ENCODE measurements at regions not wholly inside any gene's neighbourhood (a gene's known extent, or its start where the extent isn't known, plus 50 kb on each side); places are given as distances from the start of the nearest gene placed in this dataset.
"Not testable (repeated sequence)": the region's sequence is repeated elsewhere in the genome, so short reads cannot be mapped to it uniquely, and the experiment has no call there.

- in situ Hi-C loops (cut with MboI; ENCODE audit: low pct_unique_long_range_greater_than_20kb, low sequenced_read_pairs); DNase-seq: not testable (repeated sequence)
Observed at GRCh38 chr4:111961026-111961425, 184.2 kb upstream of the FAM241A start.

- in situ Hi-C loops (cut with MboI; ENCODE audit: low pct_unique_long_range_greater_than_20kb, low sequenced_read_pairs): no loop called here
- no peak for DNase-seq
Observed at GRCh38 chr4:111961809-111962208, 183.4 kb upstream of the FAM241A start.

DNA sequence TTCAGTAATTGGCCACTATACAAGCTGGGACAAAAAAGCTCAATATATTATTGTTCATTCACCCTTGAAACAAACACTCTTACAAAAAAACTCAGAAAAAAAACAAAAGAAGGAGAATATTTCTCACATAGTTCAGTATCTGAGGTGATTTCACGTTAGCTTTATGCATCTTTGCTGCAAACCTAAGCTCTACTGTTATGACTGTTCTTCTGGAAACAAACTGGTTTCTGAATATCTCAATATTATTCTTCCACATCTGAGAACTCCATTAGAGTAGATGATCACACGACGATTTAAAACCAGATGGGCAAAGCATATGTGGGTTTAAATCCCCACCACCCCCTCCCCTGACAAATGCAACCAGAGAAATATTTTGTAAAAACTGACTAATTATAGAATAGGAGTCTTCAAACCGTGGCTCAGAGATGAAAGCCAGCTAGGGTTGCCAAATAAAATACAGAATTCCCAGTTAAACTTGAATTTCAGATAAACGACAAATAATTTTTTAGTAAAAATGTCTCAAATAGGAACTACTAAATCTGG lies 182.0 kb upstream of the FAM241A start:
- in situ Hi-C loops (cut with MboI; ENCODE audit: low pct_unique_long_range_greater_than_20kb, low sequenced_read_pairs): no loop called here
- no peak for DNase-seq

- in situ Hi-C loops (cut with MboI; ENCODE audit: low pct_unique_long_range_greater_than_20kb, low sequenced_read_pairs): no loop called here
- DNase-seq: no peak
Observed at GRCh38 chr4:111977419-111977965, 167.8 kb upstream of the FAM241A start.

DNA sequence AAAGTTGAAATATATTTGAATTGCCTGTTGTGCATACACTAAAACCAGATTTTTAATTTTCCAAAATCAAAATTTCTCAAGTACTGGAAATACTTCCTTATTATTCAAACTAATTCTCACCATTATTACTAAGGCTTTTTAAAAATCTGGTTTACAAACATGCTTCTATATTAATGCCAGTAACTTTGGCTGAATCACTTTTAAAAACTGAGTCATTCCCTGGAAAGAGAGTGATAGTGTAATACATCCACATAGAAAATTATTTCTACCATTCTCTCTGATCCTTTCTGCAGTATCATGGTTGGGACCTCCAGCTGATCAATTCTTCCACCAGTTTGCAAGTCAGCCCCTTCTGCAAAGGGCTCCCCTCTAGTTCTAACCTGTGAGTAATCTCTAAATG lies 165.3 kb upstream of the FAM241A start:
- in situ Hi-C loops (cut with MboI; ENCODE audit: low pct_unique_long_range_greater_than_20kb, low sequenced_read_pairs): no loop called here
- DNase-seq: no peak

- DNase-seq: no peak
- in situ Hi-C loops (cut with MboI; ENCODE audit: low pct_unique_long_range_greater_than_20kb, low sequenced_read_pairs): no loop called here
Observed at GRCh38 chr4:111982089-111982488, 163.2 kb upstream of the FAM241A start.

DNA sequence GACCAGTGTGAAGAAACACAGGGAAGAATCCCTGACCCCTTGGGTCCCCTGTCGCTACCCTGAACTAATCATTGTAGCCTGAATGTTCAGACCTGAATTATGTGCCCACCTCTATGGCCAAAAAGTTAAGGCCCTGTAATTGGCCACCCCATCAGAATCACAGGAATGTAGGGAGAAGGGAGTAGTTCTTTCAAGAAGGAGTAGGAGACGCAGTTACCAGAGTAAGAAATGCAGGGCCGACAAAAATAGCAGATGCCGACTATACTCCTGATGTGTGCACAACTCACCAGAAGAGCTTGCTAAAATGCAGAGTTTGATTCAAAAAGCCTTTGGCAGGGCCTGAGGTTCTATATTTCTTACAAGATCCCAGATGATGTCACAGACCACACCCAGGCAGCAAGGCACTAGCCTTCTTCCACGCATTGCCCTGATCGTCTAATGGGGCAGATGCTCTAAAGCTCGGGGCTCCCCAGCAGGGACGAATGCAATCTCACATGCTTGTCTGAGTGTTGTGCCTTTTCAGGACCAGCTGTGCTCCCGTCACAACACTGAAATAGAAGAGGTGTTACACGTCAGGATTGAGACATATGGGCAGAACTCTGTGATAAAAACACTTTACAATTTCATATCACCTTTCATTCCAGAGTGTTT lies 161.0 kb upstream of the FAM241A start:
- no peak for DNase-seq
- in situ Hi-C loops (cut with MboI; ENCODE audit: low pct_unique_long_range_greater_than_20kb, low sequenced_read_pairs): no loop called here

DNA sequence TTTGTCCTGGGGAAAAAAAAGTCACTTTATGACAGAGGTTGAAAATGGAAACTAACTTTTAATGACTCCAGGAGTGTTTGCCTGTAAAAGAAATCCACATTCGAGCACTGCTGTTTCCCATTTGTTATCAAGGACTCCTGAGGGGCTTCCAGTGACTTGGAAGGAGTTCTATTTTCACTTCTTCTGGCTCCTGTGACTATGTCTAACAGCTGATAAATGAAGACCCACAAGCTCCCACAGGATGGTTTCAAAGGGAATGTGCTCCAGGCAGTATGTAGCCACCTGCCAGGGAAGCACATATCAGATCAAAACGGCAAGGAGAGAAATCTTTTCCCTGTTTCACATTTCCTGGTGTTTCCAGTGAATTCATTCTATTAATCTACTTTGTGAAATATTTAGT lies 159.8 kb upstream of the FAM241A start:
- in situ Hi-C loops (cut with MboI; ENCODE audit: low pct_unique_long_range_greater_than_20kb, low sequenced_read_pairs): no loop called here
- DNase-seq: no peak

DNA sequence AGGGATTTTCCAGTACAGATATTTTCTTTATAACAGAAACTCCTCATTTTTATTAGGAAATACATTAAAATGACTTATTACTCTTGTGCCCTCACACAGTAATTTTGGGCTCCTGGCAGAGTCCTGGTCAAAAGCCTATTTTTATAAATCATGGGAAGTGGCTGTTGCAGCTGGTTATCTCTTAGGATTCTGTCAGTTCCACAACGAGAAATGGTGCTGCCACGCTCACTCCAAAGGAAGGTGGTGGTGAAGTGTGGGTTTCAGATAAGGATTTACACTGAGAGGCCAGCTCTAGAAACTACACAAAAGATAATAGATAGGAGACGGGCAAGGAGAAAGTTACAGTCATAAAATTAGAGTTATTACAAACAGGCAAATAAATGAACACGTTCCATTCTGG lies 159.2 kb upstream of the FAM241A start:
- DNase-seq: no peak
- in situ Hi-C loops (cut with MboI; ENCODE audit: low pct_unique_long_range_greater_than_20kb, low sequenced_read_pairs): no loop called here

- in situ Hi-C loops (cut with MboI; ENCODE audit: low pct_unique_long_range_greater_than_20kb, low sequenced_read_pairs): no loop called here
Observed at GRCh38 chr4:111988514-111988913, 156.7 kb upstream of the FAM241A start.

DNA sequence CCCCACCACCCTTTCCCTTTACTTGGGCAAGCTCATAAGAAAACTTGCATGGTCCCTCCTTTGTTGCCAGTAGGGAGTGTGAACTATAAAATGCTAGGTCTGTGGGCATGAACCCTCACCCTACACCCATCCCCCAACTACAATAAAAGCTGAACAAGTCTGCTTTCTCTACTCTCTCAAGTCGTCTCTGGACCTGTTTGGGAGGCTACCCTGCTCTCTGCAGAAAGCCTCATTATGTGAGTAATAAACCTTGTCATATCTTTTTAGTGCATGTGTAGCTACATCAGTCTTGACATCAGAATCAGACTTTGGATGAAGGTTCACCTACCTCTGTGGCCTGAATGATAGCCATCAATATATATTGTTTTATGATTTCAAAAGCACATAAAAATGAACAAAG lies 155.4 kb upstream of the FAM241A start:
- no peak for DNase-seq
- in situ Hi-C loops (cut with MboI; ENCODE audit: low pct_unique_long_range_greater_than_20kb, low sequenced_read_pairs): no loop called here

More at GRCh38 chr4:111988514-111988913, 156.7 kb upstream of the FAM241A start:
- DNase-seq: no peak

GRCh38 chr4:111991163-111991562 lies 154.1 kb upstream of the FAM241A start:
- in situ Hi-C loops (cut with MboI; ENCODE audit: low pct_unique_long_range_greater_than_20kb, low sequenced_read_pairs): no loop called here

DNA sequence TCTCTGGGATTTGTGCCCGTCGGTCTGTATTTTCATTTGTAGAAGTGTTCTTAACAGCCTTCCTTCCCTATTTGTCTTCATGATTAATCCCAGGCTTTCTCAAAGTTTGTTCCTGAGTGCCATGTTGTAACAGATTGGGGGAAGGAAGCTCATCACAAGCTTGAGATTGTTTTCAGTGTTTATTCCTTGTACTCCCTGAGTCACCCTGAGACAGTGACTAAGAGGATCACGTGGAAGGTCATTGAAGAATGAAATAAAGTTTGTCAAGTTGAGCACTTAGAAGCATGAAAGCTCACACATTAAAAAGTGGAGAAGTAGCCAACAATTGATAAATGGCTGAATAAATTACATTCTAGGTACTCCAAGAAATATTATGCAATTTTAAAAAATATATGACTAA lies 153.5 kb upstream of the FAM241A start:
- DNase-seq: no peak

More at GRCh38 chr4:111991163-111991562, 154.1 kb upstream of the FAM241A start:
- no peak for DNase-seq

DNA sequence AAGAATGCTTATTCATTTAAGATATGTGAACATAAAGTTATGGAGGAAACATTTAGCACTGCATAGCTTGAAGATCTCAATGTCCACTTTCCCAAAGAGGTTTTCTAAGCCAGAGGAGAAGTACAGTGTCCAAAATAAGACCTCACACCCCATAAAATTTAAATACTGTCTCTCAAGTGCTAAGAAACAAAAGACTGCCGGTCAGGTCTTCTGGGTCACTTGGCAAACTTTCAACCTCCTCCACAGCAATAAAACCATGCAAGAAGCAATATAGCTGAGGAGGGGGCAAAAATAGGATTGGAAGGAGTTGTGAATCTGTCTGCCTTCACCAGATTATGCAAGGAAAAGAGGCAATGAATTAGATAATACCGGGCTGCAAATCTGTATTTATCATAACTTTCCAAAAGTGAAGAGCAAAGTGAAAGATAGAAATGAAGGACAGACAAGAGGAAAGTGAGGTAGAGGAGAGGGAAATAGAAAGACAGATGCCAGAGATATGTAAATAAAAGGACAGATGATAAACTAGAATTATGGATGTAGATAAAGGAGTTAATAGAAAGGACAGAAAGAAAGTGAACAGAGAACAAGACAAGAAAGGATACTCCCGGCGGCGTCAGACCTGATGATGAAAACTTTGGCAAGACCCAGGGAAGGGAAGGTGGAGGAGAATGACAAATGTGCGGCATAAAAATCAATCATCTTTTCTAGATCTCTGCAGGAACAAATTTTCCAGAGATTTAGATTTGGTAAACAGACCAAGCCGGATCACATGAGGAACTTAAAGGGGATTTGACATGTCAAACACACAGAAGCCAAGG lies 152.7 kb upstream of the FAM241A start:
- in situ Hi-C loops (cut with MboI; ENCODE audit: low pct_unique_long_range_greater_than_20kb, low sequenced_read_pairs): no loop called here
- DNase-seq: no peak

More for the DNA sequence above, 153.5 kb upstream of the FAM241A start:
- in situ Hi-C loops (cut with MboI; ENCODE audit: low pct_unique_long_range_greater_than_20kb, low sequenced_read_pairs): no loop called here

DNA sequence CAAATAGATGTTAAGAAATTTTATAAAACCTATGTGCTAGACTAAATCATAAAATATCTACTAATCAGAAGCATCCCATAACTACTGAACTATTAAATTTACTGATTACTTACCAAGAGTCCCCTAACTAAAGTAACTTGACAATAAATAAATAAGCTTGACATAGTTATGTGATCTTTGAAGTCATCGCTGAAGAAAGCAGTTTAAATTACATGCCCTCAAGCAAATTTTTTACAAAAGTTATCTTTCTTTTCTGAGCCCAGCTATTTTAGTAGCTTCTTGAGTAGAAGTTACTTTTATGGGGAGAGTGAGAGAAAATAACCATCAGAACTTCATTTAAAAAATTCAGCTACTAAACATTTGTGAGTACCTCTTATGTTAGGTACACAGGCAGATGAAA lies 150.9 kb upstream of the FAM241A start:
- in situ Hi-C loops (cut with MboI; ENCODE audit: low pct_unique_long_range_greater_than_20kb, low sequenced_read_pairs): no loop called here
- DNase-seq: no peak

GRCh38 chr4:111997785-111998184 lies 147.5 kb upstream of the FAM241A start:
- in situ Hi-C loops (cut with MboI; ENCODE audit: low pct_unique_long_range_greater_than_20kb, low sequenced_read_pairs): no loop called here
- no peak for DNase-seq

DNA sequence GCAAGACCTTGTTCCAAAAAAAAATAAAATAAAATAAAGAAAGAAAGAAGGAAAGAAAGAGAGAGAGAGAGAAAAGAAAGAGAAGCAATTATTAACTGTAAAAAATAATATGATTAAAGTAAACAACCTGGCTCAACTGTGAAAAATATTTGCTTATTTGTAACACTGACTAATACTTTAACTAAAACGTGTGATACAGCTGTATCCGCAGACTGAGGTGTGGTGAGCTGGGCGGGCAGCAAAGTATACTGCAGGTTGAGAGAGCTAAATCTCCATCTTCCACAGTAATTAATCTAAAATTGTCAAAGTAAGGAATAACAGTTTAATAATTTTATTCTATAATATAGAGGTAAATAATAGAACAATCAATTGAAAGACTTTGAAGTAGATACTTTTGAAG lies 145.5 kb upstream of the FAM241A start:
- in situ Hi-C loops (cut with MboI; ENCODE audit: low pct_unique_long_range_greater_than_20kb, low sequenced_read_pairs): no loop called here
- DNase-seq: no peak

DNA sequence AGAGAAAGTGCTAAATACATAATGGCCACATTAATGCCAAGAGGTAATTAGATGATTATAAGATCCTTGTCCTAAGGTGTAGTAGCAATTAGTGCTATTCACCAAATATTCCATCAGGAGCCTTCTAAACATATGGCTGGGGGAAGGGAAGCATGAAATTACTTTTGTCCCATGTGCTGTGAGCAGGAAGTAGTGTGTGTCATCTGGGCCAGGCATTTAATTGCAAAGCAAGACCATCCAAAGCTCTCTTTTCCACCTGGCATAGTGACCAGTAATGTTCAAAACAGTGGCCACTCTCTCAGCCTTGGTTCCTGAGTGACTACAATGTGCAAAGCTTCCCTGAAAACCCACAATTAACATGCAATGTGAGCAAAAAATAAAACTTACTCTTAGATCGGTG lies 144.2 kb upstream of the FAM241A start:
- in situ Hi-C loops (cut with MboI; ENCODE audit: low pct_unique_long_range_greater_than_20kb, low sequenced_read_pairs): no loop called here

DNA sequence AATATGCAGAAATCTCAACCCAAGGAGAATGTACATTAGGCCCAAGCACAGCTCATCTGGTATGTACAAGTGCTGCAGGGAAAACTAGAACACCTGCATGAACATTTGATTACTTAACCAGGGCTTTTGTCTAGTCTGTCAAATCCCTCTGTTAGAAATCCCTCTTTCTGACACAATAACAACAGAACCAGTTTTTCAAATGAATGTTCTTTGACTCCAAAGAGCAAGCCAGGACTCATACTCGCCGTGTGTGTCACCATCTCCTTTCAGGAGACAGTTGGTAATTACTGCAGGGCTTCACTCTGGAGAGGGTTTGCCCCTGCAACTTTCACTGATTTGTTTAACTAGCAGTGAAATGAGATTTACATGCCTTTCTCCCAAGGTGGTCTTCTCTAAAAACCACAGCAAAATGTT lies 143.0 kb upstream of the FAM241A start:
- no peak for DNase-seq
- in situ Hi-C loops (cut with MboI; ENCODE audit: low pct_unique_long_range_greater_than_20kb, low sequenced_read_pairs): no loop called here

More for the DNA sequence above, 144.2 kb upstream of the FAM241A start:
- no peak for DNase-seq

DNA sequence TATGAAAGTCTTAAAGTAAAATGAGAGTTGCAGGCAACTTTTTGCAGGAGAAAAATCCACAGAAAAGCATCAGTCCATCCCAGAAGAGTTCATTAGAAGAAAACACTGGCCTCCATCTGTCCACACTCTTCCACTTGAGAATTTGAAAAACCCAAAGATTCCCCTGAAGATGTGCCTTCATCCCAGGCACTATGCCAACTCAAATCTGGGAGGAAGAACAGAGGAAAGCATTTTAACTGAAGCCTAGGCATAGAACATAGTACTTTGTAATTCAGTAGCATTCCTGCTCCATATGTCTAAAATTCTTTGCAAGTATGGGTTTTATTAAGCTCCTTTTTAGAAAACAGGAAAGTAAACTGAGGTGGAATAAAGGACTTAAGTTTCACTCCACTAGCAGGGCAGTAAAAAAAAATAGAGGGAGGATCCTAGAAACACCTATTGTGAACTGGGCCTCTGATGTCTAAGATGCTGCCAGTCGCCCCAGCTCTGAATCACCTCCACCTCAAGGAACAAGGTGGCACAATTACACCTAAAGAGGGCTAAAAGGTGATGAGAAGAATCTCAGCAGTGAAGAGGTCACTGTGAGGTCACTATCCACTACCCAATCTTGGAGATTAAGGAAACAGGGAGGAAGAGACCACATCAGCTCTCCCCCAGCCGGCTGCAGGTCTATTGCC lies 141.9 kb upstream of the FAM241A start:
- in situ Hi-C loops (cut with MboI; ENCODE audit: low pct_unique_long_range_greater_than_20kb, low sequenced_read_pairs): no loop called here
- no peak for DNase-seq

Data from KBM-7 (cell line).